ENCODE measurements at regions not wholly inside any gene's neighbourhood (a gene's known extent, or its start where the extent isn't known, plus 50 kb on each side); places are given as distances from the start of the nearest gene placed in this dataset.

- Histone ChIP-seq H3K4me2 (ENCODE audit: extremely low read depth, insufficient read depth, low read length) (no peak overlapping the region), H3K27me3 (ENCODE audit: control insufficient read depth, insufficient read depth, low read length) (no peaks in the 10 kb centered on the region), H4K20me1 (ENCODE audit: control insufficient read depth, extremely low read depth, insufficient read depth, low read length) (no peaks in the 10 kb centered on the region), H3K9ac (ENCODE audit: insufficient read depth, low read length) (no peak overlapping the region), H3K4me3 (replicated peaks in 1 of 4; ENCODE audit: control extremely low read depth in 1 of 4, insufficient read depth in 1 of 4, low read depth in 3 of 4, low read length in 4 of 4) (no peak overlapping the region), H2AFZ (ENCODE audit: low read length) (no peak overlapping the region), H3K4me1 (ENCODE audit: control insufficient read depth, extremely low read depth, insufficient read depth, low read length) (no peaks in the 10 kb centered on the region), H3K9me3 (ENCODE audit: control insufficient read depth, insufficient read depth, low read depth, low read length) (no peaks in the 10 kb centered on the region), H3K79me2 (ENCODE audit: control insufficient read depth, insufficient read depth, low read length) (no peaks in the 10 kb centered on the region), H3K27ac (ENCODE audit: insufficient read depth, low read length) (no peak overlapping the region), H3K36me3 (ENCODE audit: control insufficient read depth, insufficient read depth, low read length) (no peaks in the 10 kb centered on the region)
- DNase-seq (ENCODE audit: low read depth in 2 of 2) = peak; percentile 33 to 36
- TF ChIP-seq EZH2 (IDR thresholded peaks at IDR 0.05; ENCODE audit: low read length, missing control alignments) (no peak), CTCF (conservative IDR thresholded peaks at IDR 0.05 in 1 of 2, IDR thresholded peaks at IDR 0.05 in 1 of 2; ENCODE audit: low read depth in 1 of 2, low read length in 2 of 2) (no peak)
These were observed 271.5 kb upstream of the TBX3 start for GRCh38 chr12:114955414-114956014.

- no peaks in the 10 kb centered on the region for H4K20me1 ChIP-seq (ENCODE audit: control insufficient read depth, extremely low read depth, insufficient read depth, low read length)
- H3K4me2 ChIP-seq (ENCODE audit: extremely low read depth, insufficient read depth, low read length) = no peak overlapping the region
- no peaks in the 10 kb centered on the region for H3K4me1 ChIP-seq (ENCODE audit: control insufficient read depth, extremely low read depth, insufficient read depth, low read length)
- no peaks in the 10 kb centered on the region for H3K36me3 ChIP-seq (ENCODE audit: control insufficient read depth, insufficient read depth, low read length)
- no peak overlapping the region for H3K27ac ChIP-seq (ENCODE audit: insufficient read depth, low read length)
- peak in 1 of 2 donors; percentile 42 for DNase-seq (ENCODE audit: low read depth in 2 of 2)
- H2AFZ ChIP-seq (ENCODE audit: low read length) = no peak overlapping the region
- H3K4me3 ChIP-seq (replicated peaks in 1 of 4; ENCODE audit: control extremely low read depth in 1 of 4, insufficient read depth in 1 of 4, low read depth in 3 of 4, low read length in 4 of 4) = no peak overlapping the region
- no peaks in the 10 kb centered on the region for H3K27me3 ChIP-seq (ENCODE audit: control insufficient read depth, insufficient read depth, low read length)
- H3K9ac ChIP-seq (ENCODE audit: insufficient read depth, low read length) = no peak overlapping the region
- no peak for TF ChIP-seq CTCF (conservative IDR thresholded peaks at IDR 0.05 in 1 of 2, IDR thresholded peaks at IDR 0.05 in 1 of 2; ENCODE audit: low read depth in 1 of 2, low read length in 2 of 2)
- no peaks in the 10 kb centered on the region for H3K79me2 ChIP-seq (ENCODE audit: control insufficient read depth, insufficient read depth, low read length)
- no peaks in the 10 kb centered on the region for H3K9me3 ChIP-seq (ENCODE audit: control insufficient read depth, insufficient read depth, low read depth, low read length)
These were observed 270.6 kb upstream of the TBX3 start for GRCh38 chr12:114954511-114955055.

- Histone ChIP-seq H3K79me2 (ENCODE audit: control insufficient read depth, insufficient read depth, low read length) (no peaks in the 10 kb centered on the region), H3K4me2 (ENCODE audit: extremely low read depth, insufficient read depth, low read length) (peak overlapping the region; percentile 29), H3K36me3 (ENCODE audit: control insufficient read depth, insufficient read depth, low read length) (no peaks in the 10 kb centered on the region), H3K9ac (ENCODE audit: insufficient read depth, low read length) (no peak overlapping the region), H3K27me3 (ENCODE audit: control insufficient read depth, insufficient read depth, low read length) (no peaks in the 10 kb centered on the region), H3K27ac (ENCODE audit: insufficient read depth, low read length) (no peak overlapping the region), H2AFZ (ENCODE audit: low read length) (peak overlapping the region; percentile 73), H3K4me1 (ENCODE audit: control insufficient read depth, extremely low read depth, insufficient read depth, low read length) (no peaks in the 10 kb centered on the region), H3K9me3 (ENCODE audit: control insufficient read depth, insufficient read depth, low read depth, low read length) (no peaks in the 10 kb centered on the region), H4K20me1 (ENCODE audit: control insufficient read depth, extremely low read depth, insufficient read depth, low read length) (no peaks in the 10 kb centered on the region), H3K4me3 (replicated peaks in 1 of 4; ENCODE audit: control extremely low read depth in 1 of 4, insufficient read depth in 1 of 4, low read depth in 3 of 4, low read length in 4 of 4) (no peak overlapping the region)
- TF ChIP-seq CTCF (conservative IDR thresholded peaks at IDR 0.05 in 1 of 2, IDR thresholded peaks at IDR 0.05 in 1 of 2; ENCODE audit: low read depth in 1 of 2, low read length in 2 of 2) (no peak), EZH2 (IDR thresholded peaks at IDR 0.05; ENCODE audit: low read length, missing control alignments) (no peak)
- DNase-seq (ENCODE audit: low read depth in 2 of 2) = peak in 1 of 2 donors; percentile 90
These were observed 268.7 kb upstream of the TBX3 start for GRCh38 chr12:114952573-114953271.

All from fibroblast of lung (primary cell).